RWPE2 (cell line): ENCODE measurements at regions not wholly inside any gene's neighbourhood (a gene's known extent, or its start where the extent isn't known, plus 50 kb on each side); places are given as distances from the start of the nearest gene placed in this dataset.

Experiments used
- ATAC-seq: fragments of 200-7000 bp; cut with Tn5 transposase; 3 replicates; pipeline ENCODE4 v1.9.1; 2021; ENCODE audit warnings: low read depth
- DNase-seq: peaks from one replicate; pipeline ENCODE4 v3.0.0-alpha.2; 2020; ENCODE audit warnings: low spot score
- H3K27ac ChIP-seq: fragments of 450-650 bp; 2 replicates; pipeline ENCODE4 v1.5.1; 2017; ENCODE audit warnings: mild to moderate bottlenecking; ENCODE audit not compliant: poor library complexity, severe bottlenecking
- H3K27me3 ChIP-seq: fragments of 250-450 bp; sonication (Bioruptor Pico); 2 replicates; pipeline ENCODE4 v1.5.1; 2021; ENCODE audit warnings: mild to moderate bottlenecking, moderate library complexity; ENCODE audit not compliant: insufficient read depth, poor library complexity, severe bottlenecking
- H3K36me3 ChIP-seq: fragments of 250-450 bp; sonication (Bioruptor Pico); 2 replicates; pipeline ENCODE4 v1.5.1; 2020; ENCODE audit warnings: low read depth, mild to moderate bottlenecking, moderate library complexity
- H3K4me1 ChIP-seq: fragments of 250-450 bp; sonication (Bioruptor Pico); 2 replicates; pipeline ENCODE4 v1.5.1; 2021; ENCODE audit warnings: mild to moderate bottlenecking, moderate library complexity; ENCODE audit not compliant: insufficient read depth, poor library complexity, severe bottlenecking
- H3K4me3 ChIP-seq: fragments of 250-450 bp; sonication (Bioruptor Pico); 2 replicates; pipeline ENCODE4 v1.5.1; 2021; ENCODE audit warnings: mild to moderate bottlenecking, moderate library complexity; ENCODE audit not compliant: severe bottlenecking
- H3K9me3 ChIP-seq: fragments of 250-450 bp; sonication (Bioruptor Pico); 2 replicates; pipeline ENCODE4 v1.5.1; 2021; ENCODE audit warnings: mild to moderate bottlenecking, moderate library complexity; ENCODE audit not compliant: severe bottlenecking
- TF ChIP-seq, protein P1 (sequence below): fragments of 450-650 bp; IDR thresholded peaks from one replicate; pipeline ENCODE4 v1.5.1; 2017; ENCODE audit warnings: mild to moderate bottlenecking, moderate library complexity; ENCODE audit not compliant: poor library complexity, severe bottlenecking

DNA sequence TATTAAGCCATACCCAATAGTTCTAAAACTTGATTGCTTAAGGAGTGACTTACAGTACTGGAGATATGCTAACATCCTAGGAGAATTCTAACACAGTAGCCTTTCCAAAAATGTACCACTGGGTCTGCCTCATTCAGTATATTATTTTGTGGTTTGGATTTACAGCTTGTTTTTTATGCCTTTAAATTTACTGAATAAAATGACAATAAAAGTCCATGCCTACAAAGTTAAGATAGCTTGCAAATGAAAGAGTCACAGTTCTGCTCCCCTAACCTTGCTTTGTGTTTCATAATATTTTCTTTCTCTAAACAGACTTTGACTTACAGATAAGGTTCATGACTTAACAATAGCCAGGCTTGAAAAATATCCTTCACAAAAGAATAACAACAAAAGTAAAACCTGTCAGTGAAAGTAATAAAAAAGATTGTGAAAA, 951.1 kb upstream of the NUDT12 start:
- Histone ChIP-seq H3K4me3 (no peak overlapping the region), H3K4me1 (peaks cover 4% of the 10 kb centered on the region), H3K27me3 (peaks cover 5% of the 10 kb centered on the region), H3K9me3 (peaks cover 9% of the 10 kb centered on the region), H3K27ac (no peak overlapping the region), H3K36me3 (no peaks in the 10 kb centered on the region)
- no peak for DNase-seq
- TF ChIP-seq, protein P1, sequence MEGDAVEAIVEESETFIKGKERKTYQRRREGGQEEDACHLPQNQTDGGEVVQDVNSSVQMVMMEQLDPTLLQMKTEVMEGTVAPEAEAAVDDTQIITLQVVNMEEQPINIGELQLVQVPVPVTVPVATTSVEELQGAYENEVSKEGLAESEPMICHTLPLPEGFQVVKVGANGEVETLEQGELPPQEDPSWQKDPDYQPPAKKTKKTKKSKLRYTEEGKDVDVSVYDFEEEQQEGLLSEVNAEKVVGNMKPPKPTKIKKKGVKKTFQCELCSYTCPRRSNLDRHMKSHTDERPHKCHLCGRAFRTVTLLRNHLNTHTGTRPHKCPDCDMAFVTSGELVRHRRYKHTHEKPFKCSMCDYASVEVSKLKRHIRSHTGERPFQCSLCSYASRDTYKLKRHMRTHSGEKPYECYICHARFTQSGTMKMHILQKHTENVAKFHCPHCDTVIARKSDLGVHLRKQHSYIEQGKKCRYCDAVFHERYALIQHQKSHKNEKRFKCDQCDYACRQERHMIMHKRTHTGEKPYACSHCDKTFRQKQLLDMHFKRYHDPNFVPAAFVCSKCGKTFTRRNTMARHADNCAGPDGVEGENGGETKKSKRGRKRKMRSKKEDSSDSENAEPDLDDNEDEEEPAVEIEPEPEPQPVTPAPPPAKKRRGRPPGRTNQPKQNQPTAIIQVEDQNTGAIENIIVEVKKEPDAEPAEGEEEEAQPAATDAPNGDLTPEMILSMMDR = no peak
- no peak for ATAC-seq

DNA sequence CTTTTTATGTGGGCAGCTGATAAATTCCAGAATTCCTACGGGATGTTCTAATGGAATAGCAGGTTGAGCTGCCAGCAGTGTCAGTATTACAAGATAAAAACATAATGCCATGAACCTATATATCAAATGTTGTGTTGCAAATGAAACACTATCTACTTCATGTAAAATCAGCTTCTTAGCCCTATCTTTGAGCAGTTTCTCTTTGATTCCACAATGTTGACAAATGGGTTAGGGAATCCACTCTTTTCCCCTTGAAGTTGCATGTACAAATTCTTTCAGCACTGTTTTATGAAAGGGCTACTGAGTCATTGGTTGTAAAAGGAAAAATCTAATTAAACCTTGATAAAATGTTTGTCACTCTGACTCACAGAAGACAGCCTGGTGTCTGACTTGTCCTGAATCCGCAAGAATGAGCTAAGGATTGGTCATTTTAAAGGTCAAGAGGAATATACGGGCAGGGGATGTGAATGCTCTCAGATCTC, 950.6 kb upstream of the NUDT12 start:
- ATAC-seq (peak; percentile 82), DNase-seq (no peak)

DNA sequence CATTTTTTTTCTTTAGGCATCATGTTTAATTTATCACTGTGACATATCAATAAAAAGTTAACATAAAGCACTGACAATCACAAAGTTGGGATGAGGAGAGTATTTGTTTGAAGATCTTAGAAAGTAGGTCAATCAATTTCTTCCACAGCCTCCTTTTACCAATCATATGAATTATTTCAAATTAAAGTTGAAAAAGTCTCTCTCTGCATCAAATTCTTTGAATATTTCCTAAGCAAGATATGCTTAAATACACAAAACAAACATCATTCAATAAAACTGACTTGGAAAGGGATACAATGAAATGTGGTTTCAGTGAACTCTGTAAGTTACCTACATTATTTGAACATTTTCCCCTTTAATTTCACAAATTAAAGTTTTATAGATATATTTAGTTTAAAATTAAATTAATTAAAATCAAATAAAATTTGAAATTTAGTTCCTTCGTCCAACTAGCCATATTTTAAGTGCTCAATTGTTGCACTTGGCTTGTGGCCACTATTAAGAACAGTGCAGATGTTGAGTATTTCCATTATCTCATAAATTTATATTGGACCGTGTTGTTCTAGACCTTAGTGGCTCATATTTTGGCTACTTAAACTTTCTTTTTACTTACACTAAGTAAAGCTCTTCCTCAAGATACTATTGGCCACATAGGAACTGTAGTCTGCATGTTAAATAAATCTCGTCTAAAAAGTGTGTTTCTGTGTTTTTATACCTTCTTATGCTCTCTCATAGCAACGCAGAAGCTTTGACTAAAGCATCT, 949.7 kb upstream of the NUDT12 start:
- peaks cover 4% of the 10 kb centered on the region for H3K4me1 ChIP-seq
- peaks cover 9% of the 10 kb centered on the region for H3K9me3 ChIP-seq
- H3K27me3 ChIP-seq = peaks cover 5% of the 10 kb centered on the region
- ATAC-seq = no peak
- no peak overlapping the region for H3K27ac ChIP-seq
- no peak overlapping the region for H3K4me3 ChIP-seq
- TF ChIP-seq, protein P1 = no peak
- H3K36me3 ChIP-seq = no peaks in the 10 kb centered on the region
- no peak for DNase-seq

More for the DNA sequence above, 950.6 kb upstream of the NUDT12 start:
- TF ChIP-seq, protein P1 = no peak
- no peak overlapping the region for H3K4me3 ChIP-seq
- peaks cover 5% of the 10 kb centered on the region for H3K27me3 ChIP-seq
- no peak overlapping the region for H3K27ac ChIP-seq
- no peaks in the 10 kb centered on the region for H3K36me3 ChIP-seq
- peaks cover 9% of the 10 kb centered on the region for H3K9me3 ChIP-seq
- H3K4me1 ChIP-seq = peaks cover 4% of the 10 kb centered on the region

- H3K4me3 ChIP-seq = no peak overlapping the region
- no peak for DNase-seq
Measured at GRCh38 chr5:104498281-104498680, 935.7 kb upstream of the NUDT12 start.

More at GRCh38 chr5:104498281-104498680, 935.7 kb upstream of the NUDT12 start:
- ATAC-seq = peak; percentile 67; the same call in 2 of the 3 replicates
- TF ChIP-seq, protein P1 = no peak
- Histone ChIP-seq H3K27me3 (peaks cover 9% of the 10 kb centered on the region), H3K27ac (no peak overlapping the region), H3K36me3 (no peaks in the 10 kb centered on the region), H3K9me3 (no peaks in the 10 kb centered on the region), H3K4me1 (peaks cover 3% of the 10 kb centered on the region)
